ENCODE measurements at regions not wholly inside any gene's neighbourhood (a gene's known extent, or its start where the extent isn't known, plus 50 kb on each side); places are given as distances from the start of the nearest gene placed in this dataset.

DNA sequence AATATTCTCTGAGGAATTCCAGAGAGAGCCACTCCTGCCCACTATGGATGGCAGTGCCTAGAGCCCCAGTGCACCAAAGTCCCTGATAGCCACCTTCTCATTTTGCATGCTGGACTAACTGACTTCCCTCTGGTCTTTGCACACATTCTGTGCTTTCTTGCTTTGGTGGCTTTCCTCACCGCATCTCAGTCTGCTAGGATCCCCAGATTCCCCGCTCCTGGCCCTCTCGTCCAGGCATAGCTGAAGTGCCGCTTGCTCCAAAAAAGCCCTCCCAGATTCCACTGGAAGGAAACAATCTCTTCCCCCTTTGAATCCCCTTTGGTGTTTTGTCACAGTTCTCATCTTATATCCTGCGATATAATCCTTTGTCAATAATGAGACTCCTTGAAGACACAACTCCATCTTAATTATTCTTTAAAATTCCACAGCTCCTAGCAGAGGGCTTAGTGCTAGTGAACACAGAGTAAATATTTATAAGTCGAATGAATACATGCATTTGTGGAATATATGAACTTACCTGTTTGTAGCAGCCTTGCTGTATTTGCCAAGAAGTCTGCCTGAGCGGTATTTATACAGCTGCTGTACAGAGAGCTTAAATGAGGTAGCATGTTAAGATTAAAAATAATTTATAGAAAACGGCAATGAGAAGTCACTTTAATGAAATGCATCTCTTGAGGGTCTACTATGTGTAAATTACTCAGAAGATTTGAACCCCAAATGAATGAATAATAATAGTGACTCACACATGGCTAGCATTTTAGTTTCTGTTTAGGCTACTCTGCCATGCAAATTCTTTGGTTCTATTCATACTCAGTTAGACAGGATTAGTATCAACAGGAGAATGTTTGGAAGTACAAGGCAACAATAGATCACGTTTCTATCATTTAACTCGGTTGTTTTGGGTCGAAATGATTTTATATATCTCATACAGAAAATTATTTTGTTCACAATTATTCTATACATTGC lies 421.9 kb upstream of the TENM3 start:
- no peak overlapping the region for H2AFZ ChIP-seq (ENCODE audit: low read length)
- H3K27ac ChIP-seq (ENCODE audit: low read length) = no peak overlapping the region
- no peak for DNase-seq
- H3K9me2 ChIP-seq (replicated peaks; ENCODE audit: insufficient read depth, low read length) = no peaks in the 10 kb centered on the region
- H3K9ac ChIP-seq (ENCODE audit: low read length) = no peak overlapping the region
- H3K79me2 ChIP-seq (ENCODE audit: low read length) = no peaks in the 10 kb centered on the region
- no peak overlapping the region for H3K4me3 ChIP-seq (ENCODE audit: low read length)
- no peaks in the 10 kb centered on the region for H3K27me3 ChIP-seq (ENCODE audit: low read length)
- H3K9me3 ChIP-seq (ENCODE audit: low read length) = no peaks in the 10 kb centered on the region
- H3K4me2 ChIP-seq (ENCODE audit: low read depth, low read length, poor library complexity, severe bottlenecking) = no peak overlapping the region
- no peaks in the 10 kb centered on the region for H3K36me3 ChIP-seq (ENCODE audit: insufficient read depth, low read length)
- H4K20me1 ChIP-seq (ENCODE audit: insufficient read depth, low read depth, low read length) = no peaks in the 10 kb centered on the region
- no peaks in the 10 kb centered on the region for H3K4me1 ChIP-seq (ENCODE audit: low read length)

- DNase-seq = no peak
- no peaks in the 10 kb centered on the region for H3K9me3 ChIP-seq (ENCODE audit: low read length)
- no peaks in the 10 kb centered on the region for H3K9me2 ChIP-seq (replicated peaks; ENCODE audit: insufficient read depth, low read length)
- no peaks in the 10 kb centered on the region for H3K27me3 ChIP-seq (ENCODE audit: low read length)
- no peaks in the 10 kb centered on the region for H4K20me1 ChIP-seq (ENCODE audit: insufficient read depth, low read depth, low read length)
- no peak overlapping the region for H3K27ac ChIP-seq (ENCODE audit: low read length)
- H3K4me1 ChIP-seq (ENCODE audit: low read length) = no peaks in the 10 kb centered on the region
- no peak overlapping the region for H3K4me3 ChIP-seq (ENCODE audit: low read length)
- no peaks in the 10 kb centered on the region for H3K36me3 ChIP-seq (ENCODE audit: insufficient read depth, low read length)
- H3K9ac ChIP-seq (ENCODE audit: low read length) = no peak overlapping the region
- H3K79me2 ChIP-seq (ENCODE audit: low read length) = no peaks in the 10 kb centered on the region
- no peak overlapping the region for H2AFZ ChIP-seq (ENCODE audit: low read length)
- no peak overlapping the region for H3K4me2 ChIP-seq (ENCODE audit: low read depth, low read length, poor library complexity, severe bottlenecking)
Measured at GRCh38 chr4:181822005-181822375, 421.2 kb upstream of the TENM3 start.

GRCh38 chr4:181823183-181823582 lies 420.0 kb upstream of the TENM3 start:
- Histone ChIP-seq H3K9ac (ENCODE audit: low read length) (no peak overlapping the region), H4K20me1 (ENCODE audit: insufficient read depth, low read depth, low read length) (no peaks in the 10 kb centered on the region), H3K4me2 (ENCODE audit: low read depth, low read length, poor library complexity, severe bottlenecking) (no peak overlapping the region), H3K27me3 (ENCODE audit: low read length) (no peaks in the 10 kb centered on the region), H3K4me3 (ENCODE audit: low read length) (no peak overlapping the region), H2AFZ (ENCODE audit: low read length) (no peak overlapping the region), H3K9me2 (replicated peaks; ENCODE audit: insufficient read depth, low read length) (no peaks in the 10 kb centered on the region), H3K9me3 (ENCODE audit: low read length) (no peaks in the 10 kb centered on the region), H3K79me2 (ENCODE audit: low read length) (no peaks in the 10 kb centered on the region), H3K4me1 (ENCODE audit: low read length) (no peaks in the 10 kb centered on the region), H3K27ac (ENCODE audit: low read length) (no peak overlapping the region), H3K36me3 (ENCODE audit: insufficient read depth, low read length) (no peaks in the 10 kb centered on the region)
- DNase-seq = no peak

DNA sequence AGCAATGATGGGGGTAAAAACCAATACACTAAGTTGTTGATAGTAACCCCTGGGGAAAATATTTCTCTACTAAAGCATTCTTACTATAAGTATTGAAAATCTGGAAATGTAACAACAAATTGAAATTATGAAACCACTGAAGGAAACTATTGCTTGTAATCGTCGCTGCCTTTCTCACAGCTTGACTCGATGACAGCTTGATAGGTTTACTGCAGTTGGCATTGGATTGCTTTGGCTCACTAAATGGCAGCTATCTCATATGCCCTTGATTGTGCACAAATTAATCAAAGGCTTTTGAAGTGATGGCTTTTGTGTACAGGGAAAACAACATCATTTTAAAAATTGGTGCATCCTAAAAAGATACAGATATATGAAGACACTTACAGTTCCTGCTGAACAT lies 419.6 kb upstream of the TENM3 start:
- H2AFZ ChIP-seq (ENCODE audit: low read length) = no peak overlapping the region
- no peaks in the 10 kb centered on the region for H3K9me3 ChIP-seq (ENCODE audit: low read length)
- no peaks in the 10 kb centered on the region for H3K79me2 ChIP-seq (ENCODE audit: low read length)
- no peaks in the 10 kb centered on the region for H3K9me2 ChIP-seq (replicated peaks; ENCODE audit: insufficient read depth, low read length)
- DNase-seq = no peak
- H3K27ac ChIP-seq (ENCODE audit: low read length) = no peak overlapping the region
- no peak overlapping the region for H3K4me2 ChIP-seq (ENCODE audit: low read depth, low read length, poor library complexity, severe bottlenecking)
- H3K9ac ChIP-seq (ENCODE audit: low read length) = no peak overlapping the region
- H3K4me3 ChIP-seq (ENCODE audit: low read length) = no peak overlapping the region
- H4K20me1 ChIP-seq (ENCODE audit: insufficient read depth, low read depth, low read length) = no peaks in the 10 kb centered on the region
- no peaks in the 10 kb centered on the region for H3K4me1 ChIP-seq (ENCODE audit: low read length)
- no peaks in the 10 kb centered on the region for H3K36me3 ChIP-seq (ENCODE audit: insufficient read depth, low read length)
- H3K27me3 ChIP-seq (ENCODE audit: low read length) = no peaks in the 10 kb centered on the region

DNA sequence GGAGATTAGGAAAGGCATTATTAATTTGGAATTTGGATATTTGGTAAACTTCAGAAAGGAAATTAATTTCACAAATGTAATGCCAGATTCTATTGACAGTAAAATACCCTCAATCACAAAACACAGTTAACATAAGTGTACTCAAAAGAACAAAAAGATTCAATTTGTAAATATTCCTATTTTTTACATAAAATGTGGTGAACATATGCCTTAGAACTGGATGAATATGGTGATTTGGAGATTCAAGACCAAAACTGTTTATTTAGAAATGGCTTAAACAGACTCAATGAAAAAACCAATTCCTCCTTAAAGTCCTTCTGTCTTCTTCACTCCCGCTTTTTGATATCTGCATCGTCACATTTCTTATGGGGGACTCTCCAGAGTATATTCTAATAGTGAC lies 417.6 kb upstream of the TENM3 start:
- Histone ChIP-seq H3K4me1 (ENCODE audit: low read length) (no peaks in the 10 kb centered on the region), H3K4me3 (ENCODE audit: low read length) (no peak overlapping the region), H3K79me2 (ENCODE audit: low read length) (no peaks in the 10 kb centered on the region), H2AFZ (ENCODE audit: low read length) (no peak overlapping the region), H4K20me1 (ENCODE audit: insufficient read depth, low read depth, low read length) (no peaks in the 10 kb centered on the region), H3K9ac (ENCODE audit: low read length) (no peak overlapping the region), H3K9me3 (ENCODE audit: low read length) (no peaks in the 10 kb centered on the region), H3K4me2 (ENCODE audit: low read depth, low read length, poor library complexity, severe bottlenecking) (no peak overlapping the region), H3K27me3 (ENCODE audit: low read length) (no peaks in the 10 kb centered on the region), H3K9me2 (replicated peaks; ENCODE audit: insufficient read depth, low read length) (no peaks in the 10 kb centered on the region), H3K27ac (ENCODE audit: low read length) (no peak overlapping the region), H3K36me3 (ENCODE audit: insufficient read depth, low read length) (no peaks in the 10 kb centered on the region)
- DNase-seq = no peak

DNA sequence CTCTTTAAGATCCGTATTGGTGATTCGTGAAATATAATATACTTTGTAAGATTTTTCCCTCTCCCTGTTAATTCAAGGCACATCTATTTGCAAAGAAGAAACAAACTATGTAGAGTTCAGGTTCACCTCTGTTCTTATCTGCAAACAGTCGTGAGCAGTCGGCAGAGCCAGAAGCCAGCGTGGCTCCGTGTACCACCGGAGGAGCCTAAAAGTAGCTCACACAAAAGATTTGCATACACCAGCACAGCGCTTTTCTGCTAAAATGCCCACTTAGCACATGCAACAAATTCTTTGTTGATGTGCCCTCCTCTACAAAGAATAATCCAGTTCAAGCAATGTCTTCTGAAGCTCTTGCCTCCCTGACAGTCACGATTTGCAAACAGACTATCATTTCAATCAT lies 416.0 kb upstream of the TENM3 start:
- DNase-seq = no peak
- Histone ChIP-seq H3K79me2 (ENCODE audit: low read length) (no peaks in the 10 kb centered on the region), H3K27me3 (ENCODE audit: low read length) (no peaks in the 10 kb centered on the region), H3K9me3 (ENCODE audit: low read length) (no peaks in the 10 kb centered on the region), H3K9ac (ENCODE audit: low read length) (no peak overlapping the region), H3K4me2 (ENCODE audit: low read depth, low read length, poor library complexity, severe bottlenecking) (no peak overlapping the region), H4K20me1 (ENCODE audit: insufficient read depth, low read depth, low read length) (no peaks in the 10 kb centered on the region), H3K4me1 (ENCODE audit: low read length) (no peaks in the 10 kb centered on the region), H2AFZ (ENCODE audit: low read length) (no peak overlapping the region), H3K9me2 (replicated peaks; ENCODE audit: insufficient read depth, low read length) (no peaks in the 10 kb centered on the region), H3K4me3 (ENCODE audit: low read length) (no peak overlapping the region), H3K27ac (ENCODE audit: low read length) (no peak overlapping the region), H3K36me3 (ENCODE audit: insufficient read depth, low read length) (no peaks in the 10 kb centered on the region)

- H3K79me2 ChIP-seq (ENCODE audit: low read length) = no peaks in the 10 kb centered on the region
- no peaks in the 10 kb centered on the region for H3K4me1 ChIP-seq (ENCODE audit: low read length)
- no peak overlapping the region for H2AFZ ChIP-seq (ENCODE audit: low read length)
- H3K4me2 ChIP-seq (ENCODE audit: low read depth, low read length, poor library complexity, severe bottlenecking) = no peak overlapping the region
- H3K9me3 ChIP-seq (ENCODE audit: low read length) = no peaks in the 10 kb centered on the region
- H4K20me1 ChIP-seq (ENCODE audit: insufficient read depth, low read depth, low read length) = no peaks in the 10 kb centered on the region
- H3K27me3 ChIP-seq (ENCODE audit: low read length) = no peaks in the 10 kb centered on the region
- H3K27ac ChIP-seq (ENCODE audit: low read length) = no peak overlapping the region
- H3K36me3 ChIP-seq (ENCODE audit: insufficient read depth, low read length) = no peaks in the 10 kb centered on the region
- H3K9ac ChIP-seq (ENCODE audit: low read length) = no peak overlapping the region
- no peak for DNase-seq
- H3K4me3 ChIP-seq (ENCODE audit: low read length) = no peak overlapping the region
- H3K9me2 ChIP-seq (replicated peaks; ENCODE audit: insufficient read depth, low read length) = no peaks in the 10 kb centered on the region
Measured at GRCh38 chr4:181830404-181831035, 412.7 kb upstream of the TENM3 start.

DNA sequence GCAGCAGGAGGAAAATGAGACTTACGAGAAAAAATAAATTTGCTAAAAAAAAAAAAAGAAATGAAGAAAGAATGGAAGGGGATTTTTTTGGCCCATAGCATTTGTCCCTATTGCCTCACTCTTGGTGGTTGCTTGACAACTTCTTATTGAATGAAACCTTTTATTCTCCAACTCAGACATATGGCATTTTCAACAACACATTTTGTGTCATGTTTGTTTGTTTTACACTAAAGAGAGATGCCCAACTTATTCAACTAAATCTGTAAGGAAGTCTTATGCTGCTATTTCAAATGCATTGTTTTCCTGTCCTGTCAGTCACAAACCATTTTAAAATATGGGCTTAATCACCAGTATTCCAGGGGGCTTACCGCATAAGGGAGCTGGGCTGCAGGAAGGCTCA lies 409.1 kb upstream of the TENM3 start:
- Histone ChIP-seq H4K20me1 (ENCODE audit: insufficient read depth, low read depth, low read length) (no peaks in the 10 kb centered on the region), H3K9ac (ENCODE audit: low read length) (no peak overlapping the region), H3K27me3 (ENCODE audit: low read length) (no peaks in the 10 kb centered on the region), H3K4me1 (ENCODE audit: low read length) (no peaks in the 10 kb centered on the region), H2AFZ (ENCODE audit: low read length) (no peak overlapping the region), H3K9me2 (replicated peaks; ENCODE audit: insufficient read depth, low read length) (no peaks in the 10 kb centered on the region), H3K36me3 (ENCODE audit: insufficient read depth, low read length) (no peaks in the 10 kb centered on the region), H3K27ac (ENCODE audit: low read length) (no peak overlapping the region), H3K79me2 (ENCODE audit: low read length) (no peaks in the 10 kb centered on the region), H3K4me2 (ENCODE audit: low read depth, low read length, poor library complexity, severe bottlenecking) (no peak overlapping the region), H3K4me3 (ENCODE audit: low read length) (no peak overlapping the region), H3K9me3 (ENCODE audit: low read length) (no peaks in the 10 kb centered on the region)
- DNase-seq = no peak
